Mucosa of descending colon (tissue), 3 donors: ENCODE measurements at regions not wholly inside any gene's neighbourhood (a gene's known extent, or its start where the extent isn't known, plus 50 kb on each side); places are given as distances from the start of the nearest gene placed in this dataset.
A peak's percentile ranks its signal among the peaks of the same experiment; 100 is the strongest.
"Not testable (repeated sequence)": the region's sequence is repeated elsewhere in the genome, so short reads cannot be mapped to it uniquely, and the experiment has no call there.

Experiments used
- ATAC-seq: fragments of 200-7000 bp; cut with Tn5 transposase; one replicate; pipeline ENCODE4 v1.9.1; 2020; ENCODE audit warnings: mild to moderate bottlenecking, moderate library complexity
- DNase-seq, 3 donors: peaks; one replicate each; pipeline ENCODE4 v3.0.0-alpha.2; 2020
- H3K36me3 ChIP-seq: fragments of 200-600 bp; one replicate; pipeline ENCODE4 v1.8.0; 2021; ENCODE audit warnings: low read depth, mild to moderate bottlenecking
- H3K4me1 ChIP-seq: fragments of 200-600 bp; one replicate; pipeline ENCODE4 v1.8.0; 2021; ENCODE audit warnings: low read depth, mild to moderate bottlenecking
- H3K4me3 ChIP-seq: fragments of 200-600 bp; one replicate; pipeline ENCODE4 v1.8.0; 2021; ENCODE audit warnings: mild to moderate bottlenecking
- H3K9me3 ChIP-seq: fragments of 200-600 bp; one replicate; pipeline ENCODE4 v1.8.0; 2021; ENCODE audit warnings: mild to moderate bottlenecking
- intact Hi-C, 2 donors: fragments of 100-400 bp; cut with DNase I in 1 of 2; cut with micrococcal nuclease in 1 of 2; formaldehyde crosslinking; loops; one replicate each; pipeline versions ENCODE4 v1.11.0 to v1.11.1; 2022; cut with DNase I, micrococcal nuclease
- TF ChIP-seq, protein P1 (sequence below): fragments of 200-600 bp; IDR thresholded peaks from one replicate; pipeline ENCODE4 v1.8.0; 2022; ENCODE audit warnings: antibody characterized with exemption, mild to moderate bottlenecking
- donor health status: DM: no; HTN: no; CAD: no; lungs with moderate emphysema.
- donor health status: DM: no; HTN: no; CAD: no.
- donor health status: DM: no; HTN: yes; CAD: no.

DNA sequence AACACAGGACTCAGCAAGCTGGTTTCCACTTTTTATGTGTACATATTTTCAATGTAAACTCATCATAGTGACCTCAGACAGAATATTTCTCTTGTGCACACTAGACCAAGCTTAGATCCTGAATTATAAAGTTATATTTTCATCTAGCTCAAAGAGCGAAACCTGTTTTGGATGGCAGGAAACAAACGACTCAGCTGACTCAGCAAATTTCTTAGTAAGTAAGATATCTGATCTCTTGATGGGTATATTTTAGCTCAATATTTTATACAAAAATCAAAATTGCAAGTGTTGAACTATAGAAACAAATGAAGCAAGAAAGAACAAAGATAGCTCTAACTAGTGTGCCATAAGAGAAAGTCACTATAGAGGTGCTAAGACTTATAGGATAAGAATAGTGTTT lies 1114.5 kb downstream of the STPG2 start:
- DNase-seq (no peak), ATAC-seq (no peak)
- Histone ChIP-seq H3K4me1 (no peaks in the 10 kb centered on the region), H3K4me3 (no peak overlapping the region), H3K36me3 (no peaks in the 10 kb centered on the region), H3K9me3 (no peaks in the 10 kb centered on the region)
- intact Hi-C loops: no loop called here
- TF ChIP-seq, protein P1, sequence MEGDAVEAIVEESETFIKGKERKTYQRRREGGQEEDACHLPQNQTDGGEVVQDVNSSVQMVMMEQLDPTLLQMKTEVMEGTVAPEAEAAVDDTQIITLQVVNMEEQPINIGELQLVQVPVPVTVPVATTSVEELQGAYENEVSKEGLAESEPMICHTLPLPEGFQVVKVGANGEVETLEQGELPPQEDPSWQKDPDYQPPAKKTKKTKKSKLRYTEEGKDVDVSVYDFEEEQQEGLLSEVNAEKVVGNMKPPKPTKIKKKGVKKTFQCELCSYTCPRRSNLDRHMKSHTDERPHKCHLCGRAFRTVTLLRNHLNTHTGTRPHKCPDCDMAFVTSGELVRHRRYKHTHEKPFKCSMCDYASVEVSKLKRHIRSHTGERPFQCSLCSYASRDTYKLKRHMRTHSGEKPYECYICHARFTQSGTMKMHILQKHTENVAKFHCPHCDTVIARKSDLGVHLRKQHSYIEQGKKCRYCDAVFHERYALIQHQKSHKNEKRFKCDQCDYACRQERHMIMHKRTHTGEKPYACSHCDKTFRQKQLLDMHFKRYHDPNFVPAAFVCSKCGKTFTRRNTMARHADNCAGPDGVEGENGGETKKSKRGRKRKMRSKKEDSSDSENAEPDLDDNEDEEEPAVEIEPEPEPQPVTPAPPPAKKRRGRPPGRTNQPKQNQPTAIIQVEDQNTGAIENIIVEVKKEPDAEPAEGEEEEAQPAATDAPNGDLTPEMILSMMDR: no peak

- intact Hi-C loops, H3K4me3 ChIP-seq, H3K4me1 ChIP-seq, ATAC-seq, H3K36me3 ChIP-seq, H3K9me3 ChIP-seq: not testable (repeated sequence)
- DNase-seq: peak in 1 of 3 donors; percentile 14
Measured at GRCh38 chr4:97037411-97038145, 1105.7 kb downstream of the STPG2 start.

- DNase-seq (peak in 1 of 3 donors; percentile 12), ATAC-seq (no peak)
- TF ChIP-seq, protein P1: no peak
- no peaks in the 10 kb centered on the region for H3K9me3 ChIP-seq
- H3K36me3 ChIP-seq: no peaks in the 10 kb centered on the region
- no peaks in the 10 kb centered on the region for H3K4me1 ChIP-seq
- no peak overlapping the region for H3K4me3 ChIP-seq
- intact Hi-C loops: no loop called here
Measured at GRCh38 chr4:97038146-97038516, 1105.1 kb downstream of the STPG2 start.

GRCh38 chr4:97072666-97073065 lies 1070.6 kb downstream of the STPG2 start:
- Histone ChIP-seq H3K4me3 (no peak overlapping the region), H3K9me3 (no peaks in the 10 kb centered on the region), H3K36me3 (no peaks in the 10 kb centered on the region), H3K4me1 (no peaks in the 10 kb centered on the region)
- no peak for DNase-seq
- TF ChIP-seq, protein P1: no peak
- ATAC-seq: no peak
- intact Hi-C loops: no loop called here

- ATAC-seq (no peak), DNase-seq (no peak)
- no peaks in the 10 kb centered on the region for H3K36me3 ChIP-seq
- no peak overlapping the region for H3K4me3 ChIP-seq
- intact Hi-C loops: no loop called here
- TF ChIP-seq, protein P1: no peak
- H3K4me1 ChIP-seq: no peaks in the 10 kb centered on the region
- no peaks in the 10 kb centered on the region for H3K9me3 ChIP-seq
Measured at GRCh38 chr4:97073194-97073593, 1070.1 kb downstream of the STPG2 start.

DNA sequence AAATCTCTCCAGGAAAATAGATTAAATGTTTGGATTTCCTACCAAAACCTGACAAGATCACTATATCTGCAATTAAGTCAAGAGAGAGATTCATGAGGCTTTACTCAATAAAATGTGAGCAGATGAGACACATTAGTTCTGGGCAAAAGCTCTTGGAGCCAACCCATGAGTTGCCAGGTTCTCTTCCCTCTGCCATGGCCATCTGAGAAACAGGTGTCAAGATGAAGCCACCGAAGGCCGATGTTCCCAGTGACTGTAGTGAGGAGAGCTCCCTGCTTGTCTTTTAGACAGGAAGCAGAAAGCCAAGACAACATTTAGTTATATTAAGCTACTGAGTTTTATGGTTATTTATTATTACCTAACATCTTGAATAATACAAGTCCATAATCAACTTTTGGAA lies 1068.7 kb downstream of the STPG2 start:
- H3K9me3 ChIP-seq: no peaks in the 10 kb centered on the region
- intact Hi-C loops: no loop called here
- ATAC-seq (no peak), DNase-seq (no peak)
- no peaks in the 10 kb centered on the region for H3K4me1 ChIP-seq
- no peaks in the 10 kb centered on the region for H3K36me3 ChIP-seq
- no peak overlapping the region for H3K4me3 ChIP-seq
- TF ChIP-seq, protein P1: no peak
